Caco-2 (cell line): ENCODE measurements at regions not wholly inside any gene's neighbourhood (a gene's known extent, or its start where the extent isn't known, plus 50 kb on each side); places are given as distances from the start of the nearest gene placed in this dataset.

Source experiments
- BruUV-seq: library from RNA; stranded (reverse); fragments of 400-500 nt; replicated peaks from 2 replicates; lab custom pipeline; 2021; lab: Mats Ljungman, UMichigan
- CTCF ChIA-PET: fragments of 300-600 bp; sonication (Branson Sonifier 250); formaldehyde crosslinking; loops from one replicate; lab custom pipeline; 2022; ENCODE audit warnings: antibody characterized with exemption; lab: Charles Lee
- POLR2A ChIA-PET: fragments of 300-600 bp; sonication (Branson Sonifier 250); formaldehyde crosslinking; loops from one replicate; lab custom pipeline; 2022; ENCODE audit warnings: antibody characterized with exemption; lab: Charles Lee
- DNase-seq, 2 experiments: peaks; one replicate each; pipeline versions ENCODE4 v3.0.0 to v3.0.0-alpha.2; 2020 to 2022
- H3K27me3 ChIP-seq: replicated peaks from 2 replicates; pipeline ENCODE4 v1.6.0; 2011; ENCODE audit warnings: low read length; ENCODE audit not compliant: control insufficient read depth, insufficient read depth
- H3K36me3 ChIP-seq: 2 replicates; pipeline ENCODE4 v1.5.1; 2011; ENCODE audit warnings: low read length; ENCODE audit not compliant: control insufficient read depth, insufficient read depth
- H3K4me1 ChIP-seq: fragments of 250-450 bp; sonication (Bioruptor Pico); 2 replicates; pipeline ENCODE4 v1.5.1; 2020; ENCODE audit warnings: mild to moderate bottlenecking
- H3K4me3 ChIP-seq: 2 replicates; pipeline ENCODE4 v1.5.1; 2011; ENCODE audit warnings: low read depth, mild to moderate bottlenecking, control low read depth, low read length
- H3K9me3 ChIP-seq: fragments of 250-450 bp; sonication (Bioruptor Pico); 2 replicates; pipeline ENCODE4 v1.5.1; 2020; ENCODE audit warnings: mild to moderate bottlenecking, moderate library complexity
- H3K27ac Mint-ChIP-seq: one replicate; pipeline ENCODE4 v1.8.0; 2022; ENCODE audit warnings: mixed read lengths; ENCODE audit not compliant: unreplicated experiment
- H3K27me3 Mint-ChIP-seq: one replicate; pipeline ENCODE4 v1.8.0; 2022; ENCODE audit warnings: mixed read lengths; ENCODE audit not compliant: insufficient read depth, unreplicated experiment
- H3K36me3 Mint-ChIP-seq: one replicate; pipeline ENCODE4 v1.8.0; 2022; ENCODE audit warnings: mild to moderate bottlenecking, mixed read lengths; ENCODE audit not compliant: insufficient read depth, unreplicated experiment
- H3K4me1 Mint-ChIP-seq: one replicate; pipeline ENCODE4 v1.8.0; 2022; ENCODE audit warnings: low read depth, mixed read lengths; ENCODE audit not compliant: unreplicated experiment
- H3K4me3 Mint-ChIP-seq: one replicate; pipeline ENCODE4 v1.8.0; 2022; ENCODE audit warnings: mild to moderate bottlenecking, moderate library complexity, mixed read lengths; ENCODE audit not compliant: unreplicated experiment
- H3K9me3 Mint-ChIP-seq: one replicate; pipeline ENCODE4 v1.8.0; 2022; ENCODE audit warnings: mixed read lengths; ENCODE audit not compliant: unreplicated experiment
- intact Hi-C: fragments of 100-400 bp; cut with micrococcal nuclease; formaldehyde crosslinking; loops from one replicate; pipeline ENCODE4 v1.10.0; 2022; ENCODE audit not compliant: unreplicated experiment
- TF ChIP-seq, protein P1 (sequence below), 2 experiments: fragments of 200-600 bp in 1 of 2; IDR thresholded peaks; 1 replicate in 1 of 2; 2 replicates in 1 of 2; pipeline versions ENCODE4 v1.5.1 to v1.8.0; 2011 to 2022; ENCODE audit warnings: antibody characterized with exemption in 1 of 2, control low read depth in 1 of 2, inconsistent platforms in 1 of 2, low read depth in 1 of 2, low read length in 1 of 2, mild to moderate bottlenecking in 1 of 2, moderate library complexity in 1 of 2; ENCODE audit not compliant: insufficient read depth in 1 of 2, severe bottlenecking in 1 of 2, unreplicated experiment in 1 of 2

DNA sequence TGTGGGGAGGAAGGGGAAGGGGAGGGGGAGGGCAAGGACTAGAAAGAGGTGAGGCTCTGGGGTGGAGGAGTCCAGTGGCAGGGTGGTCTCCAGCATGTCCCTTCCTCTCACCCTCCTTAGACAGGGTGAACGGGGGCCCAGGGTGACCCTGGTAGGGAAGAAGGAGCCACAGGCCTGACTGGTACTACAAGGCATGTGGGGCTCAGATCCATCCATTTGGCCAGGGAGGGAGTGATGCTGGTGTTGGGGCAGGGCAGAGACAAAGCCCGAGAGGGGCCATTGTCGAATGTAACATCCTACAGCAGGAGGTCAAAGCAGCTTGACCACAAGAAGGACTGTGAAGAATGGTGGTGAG lies 69.0 kb upstream of the SHISAL1 start:
- no peaks in the 10 kb centered on the region for H3K27me3 ChIP-seq
- ChIA-PET CTCF (interaction anchor here (0.6 kb wide), 1 partner anchor 14 kb away, joined by 4 read pairs; no protein-coding TSS in a partner anchor), POLR2A (no interaction called here)
- no TSS peak for BruUV-seq
- intact Hi-C loops: loop anchor here (1.0 kb wide), 1 partner anchor 25 kb away; no protein-coding TSS in a partner anchor
- no peaks in the 10 kb centered on the region for H3K4me1 Mint-ChIP-seq
- no peaks in the 10 kb centered on the region for H3K36me3 Mint-ChIP-seq
- TF ChIP-seq, protein P1, sequence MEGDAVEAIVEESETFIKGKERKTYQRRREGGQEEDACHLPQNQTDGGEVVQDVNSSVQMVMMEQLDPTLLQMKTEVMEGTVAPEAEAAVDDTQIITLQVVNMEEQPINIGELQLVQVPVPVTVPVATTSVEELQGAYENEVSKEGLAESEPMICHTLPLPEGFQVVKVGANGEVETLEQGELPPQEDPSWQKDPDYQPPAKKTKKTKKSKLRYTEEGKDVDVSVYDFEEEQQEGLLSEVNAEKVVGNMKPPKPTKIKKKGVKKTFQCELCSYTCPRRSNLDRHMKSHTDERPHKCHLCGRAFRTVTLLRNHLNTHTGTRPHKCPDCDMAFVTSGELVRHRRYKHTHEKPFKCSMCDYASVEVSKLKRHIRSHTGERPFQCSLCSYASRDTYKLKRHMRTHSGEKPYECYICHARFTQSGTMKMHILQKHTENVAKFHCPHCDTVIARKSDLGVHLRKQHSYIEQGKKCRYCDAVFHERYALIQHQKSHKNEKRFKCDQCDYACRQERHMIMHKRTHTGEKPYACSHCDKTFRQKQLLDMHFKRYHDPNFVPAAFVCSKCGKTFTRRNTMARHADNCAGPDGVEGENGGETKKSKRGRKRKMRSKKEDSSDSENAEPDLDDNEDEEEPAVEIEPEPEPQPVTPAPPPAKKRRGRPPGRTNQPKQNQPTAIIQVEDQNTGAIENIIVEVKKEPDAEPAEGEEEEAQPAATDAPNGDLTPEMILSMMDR (IDR thresholded peaks at IDR 0.05; ENCODE audit: insufficient read depth in 1 of 2, low read depth in 1 of 2, low read length in 1 of 2, severe bottlenecking in 1 of 2, unreplicated experiment in 1 of 2): no peak
- H3K27ac Mint-ChIP-seq: no peak overlapping the region
- no peak overlapping the region for H3K4me3 Mint-ChIP-seq
- H3K4me3 ChIP-seq: no peak overlapping the region
- no peaks in the 10 kb centered on the region for H3K9me3 ChIP-seq
- no peaks in the 10 kb centered on the region for H3K4me1 ChIP-seq
- peaks cover under 1% of the 10 kb centered on the region for H3K9me3 Mint-ChIP-seq
- H3K27me3 Mint-ChIP-seq: peaks cover 13% of the 10 kb centered on the region
- H3K36me3 ChIP-seq: no peaks in the 10 kb centered on the region
- DNase-seq: no peak

DNA sequence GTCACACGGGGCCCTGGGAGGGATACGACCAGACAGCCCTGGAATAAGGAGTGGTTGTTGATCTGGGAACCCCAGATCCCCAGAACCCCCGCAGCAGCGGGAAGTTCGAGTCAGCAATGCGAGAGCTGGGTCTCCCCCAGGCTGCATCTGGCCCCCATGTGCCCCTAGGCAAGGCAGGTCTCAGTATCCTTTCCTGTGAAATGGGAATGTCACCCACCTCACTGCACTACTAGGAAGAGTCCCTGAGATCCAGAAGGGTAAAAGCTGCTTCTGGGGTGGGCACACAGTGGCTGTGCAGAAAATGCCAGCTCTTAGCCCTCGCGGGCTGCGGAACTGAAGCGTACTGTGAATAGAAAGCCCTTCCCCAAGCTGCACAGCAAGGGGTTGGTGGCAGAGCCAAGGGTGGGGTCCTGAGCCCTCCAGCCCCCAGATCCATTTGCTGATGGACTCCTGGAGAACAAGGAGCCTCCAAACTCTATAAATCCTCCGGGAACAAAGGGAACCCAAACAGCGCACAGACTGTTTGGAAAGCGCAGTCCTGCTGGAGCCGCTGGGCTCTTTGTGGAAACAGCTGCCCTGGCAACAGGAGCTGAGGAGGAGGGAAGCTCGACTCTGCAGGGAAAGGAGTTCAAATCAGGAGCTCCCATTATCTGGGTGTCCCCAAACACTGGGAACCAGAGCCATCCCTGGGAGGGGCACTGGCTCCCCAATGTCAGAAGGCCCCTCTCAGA lies 68.2 kb upstream of the SHISAL1 start:
- peaks cover 9% of the 10 kb centered on the region for H3K9me3 Mint-ChIP-seq
- no TSS peak for BruUV-seq
- no peaks in the 10 kb centered on the region for H3K27me3 ChIP-seq
- TF ChIP-seq, protein P1 (IDR thresholded peaks at IDR 0.05; ENCODE audit: insufficient read depth in 1 of 2, low read depth in 1 of 2, low read length in 1 of 2, severe bottlenecking in 1 of 2, unreplicated experiment in 1 of 2): no peak
- H3K27me3 Mint-ChIP-seq: peaks cover 10% of the 10 kb centered on the region
- no peak overlapping the region for H3K4me3 ChIP-seq
- DNase-seq: no peak
- H3K27ac Mint-ChIP-seq: no peak overlapping the region
- H3K9me3 ChIP-seq: no peaks in the 10 kb centered on the region
- no peaks in the 10 kb centered on the region for H3K36me3 Mint-ChIP-seq
- no peak overlapping the region for H3K4me3 Mint-ChIP-seq
- ChIA-PET POLR2A (no interaction called here), CTCF (interaction anchor here (0.6 kb wide), 1 partner anchor 281 kb away, joined by 3 read pairs; no protein-coding TSS in a partner anchor)
- H3K4me1 ChIP-seq: no peaks in the 10 kb centered on the region
- H3K36me3 ChIP-seq: no peaks in the 10 kb centered on the region
- intact Hi-C loops: no loop called here
- no peaks in the 10 kb centered on the region for H3K4me1 Mint-ChIP-seq

DNA sequence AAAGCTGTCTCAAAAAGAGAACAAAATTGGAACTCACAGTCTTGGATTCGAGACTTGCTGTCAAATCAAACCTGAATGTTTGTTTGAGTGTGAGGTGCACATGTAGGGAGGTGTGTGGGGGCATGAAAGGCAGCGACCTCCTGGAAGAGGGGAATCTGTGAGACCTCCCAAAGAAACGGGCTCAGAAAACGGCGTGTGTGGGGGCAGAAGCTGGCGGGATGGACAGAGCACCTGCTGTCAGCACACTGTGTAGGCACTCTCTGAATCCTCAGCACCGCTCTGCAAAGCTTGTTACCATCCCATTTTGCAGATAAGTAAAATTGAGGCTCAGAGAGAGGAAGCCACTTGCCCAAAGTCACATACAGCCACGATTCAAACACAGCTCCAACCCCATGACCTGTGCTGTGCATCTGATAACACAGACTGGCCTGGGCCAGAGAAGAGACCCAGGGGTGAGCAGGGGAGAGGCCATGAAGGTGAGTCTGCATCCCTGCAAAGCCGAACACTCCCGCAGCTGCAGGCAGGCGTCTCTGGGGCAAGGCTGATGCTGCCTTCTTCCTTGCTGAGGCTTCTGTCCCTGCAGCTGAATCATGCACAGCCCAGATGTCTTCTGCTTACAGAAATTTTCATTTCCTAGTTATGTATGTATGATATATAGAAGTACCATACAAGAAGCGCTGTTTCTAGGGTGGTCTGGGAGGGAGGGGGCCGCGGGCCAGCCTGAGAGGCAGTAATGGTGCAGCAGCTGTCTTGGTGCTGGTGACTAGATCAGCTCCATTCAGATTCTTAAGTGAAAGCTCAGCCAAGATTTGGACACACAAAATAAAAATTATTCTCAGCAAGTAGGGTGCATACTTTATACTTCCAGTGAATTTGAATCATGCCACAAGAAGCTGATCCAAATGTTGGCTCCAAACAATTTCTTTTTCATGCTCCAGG lies 67.3 kb upstream of the SHISAL1 start:
- no peak for DNase-seq
- Histone ChIP-seq H3K36me3 (no peaks in the 10 kb centered on the region), H3K27me3 (no peaks in the 10 kb centered on the region), H3K4me1 (no peaks in the 10 kb centered on the region), H3K9me3 (peaks cover 6% of the 10 kb centered on the region), H3K4me3 (no peak overlapping the region)
- TF ChIP-seq, protein P1 (IDR thresholded peaks at IDR 0.05; ENCODE audit: insufficient read depth in 1 of 2, low read depth in 1 of 2, low read length in 1 of 2, severe bottlenecking in 1 of 2, unreplicated experiment in 1 of 2): no peak
- no TSS peak for BruUV-seq
- H3K4me3 Mint-ChIP-seq: no peak overlapping the region
- intact Hi-C loops: no loop called here
- peaks cover 10% of the 10 kb centered on the region for H3K27me3 Mint-ChIP-seq
- ChIA-PET CTCF (interaction anchor here (0.6 kb wide), 1 partner anchor 281 kb away, joined by 3 read pairs; no protein-coding TSS in a partner anchor), POLR2A (no interaction called here)
- H3K36me3 Mint-ChIP-seq: no peaks in the 10 kb centered on the region
- peaks cover 17% of the 10 kb centered on the region for H3K9me3 Mint-ChIP-seq
- no peaks in the 10 kb centered on the region for H3K4me1 Mint-ChIP-seq
- H3K27ac Mint-ChIP-seq: no peak overlapping the region
